Ramos (cell line): ENCODE measurements at regions not wholly inside any gene's neighbourhood (a gene's known extent, or its start where the extent isn't known, plus 50 kb on each side); places are given as distances from the start of the nearest gene placed in this dataset.

Experiments used
- in situ Hi-C: fragments of 300-500 bp; cut with MboI; formaldehyde crosslinking; loops from one replicate; pipeline ENCODE4 v1.14.3; 2022; ENCODE audit warnings: low sequenced_read_pairs; ENCODE audit not compliant: unreplicated experiment

DNA sequence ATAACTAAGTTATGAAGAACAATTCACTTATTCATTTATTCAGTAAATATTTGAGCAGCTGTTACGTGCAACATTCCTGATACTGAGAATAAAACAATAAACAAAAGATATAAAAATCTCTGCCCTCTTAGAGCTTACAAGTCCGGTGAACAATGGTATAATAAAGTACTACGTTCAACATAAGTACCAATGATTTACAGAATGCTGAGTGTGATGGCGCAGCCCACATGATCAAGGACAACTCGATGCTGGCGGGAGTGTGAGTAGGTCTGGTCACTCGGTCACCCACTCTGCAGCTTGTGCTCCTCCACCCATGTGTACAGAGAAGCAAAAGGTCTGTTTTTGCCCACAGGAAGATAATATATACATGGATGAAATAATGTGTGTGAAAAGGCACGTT is 254.3 kb downstream of the BCL11A start:
- in situ Hi-C loops, result no loop called here

DNA sequence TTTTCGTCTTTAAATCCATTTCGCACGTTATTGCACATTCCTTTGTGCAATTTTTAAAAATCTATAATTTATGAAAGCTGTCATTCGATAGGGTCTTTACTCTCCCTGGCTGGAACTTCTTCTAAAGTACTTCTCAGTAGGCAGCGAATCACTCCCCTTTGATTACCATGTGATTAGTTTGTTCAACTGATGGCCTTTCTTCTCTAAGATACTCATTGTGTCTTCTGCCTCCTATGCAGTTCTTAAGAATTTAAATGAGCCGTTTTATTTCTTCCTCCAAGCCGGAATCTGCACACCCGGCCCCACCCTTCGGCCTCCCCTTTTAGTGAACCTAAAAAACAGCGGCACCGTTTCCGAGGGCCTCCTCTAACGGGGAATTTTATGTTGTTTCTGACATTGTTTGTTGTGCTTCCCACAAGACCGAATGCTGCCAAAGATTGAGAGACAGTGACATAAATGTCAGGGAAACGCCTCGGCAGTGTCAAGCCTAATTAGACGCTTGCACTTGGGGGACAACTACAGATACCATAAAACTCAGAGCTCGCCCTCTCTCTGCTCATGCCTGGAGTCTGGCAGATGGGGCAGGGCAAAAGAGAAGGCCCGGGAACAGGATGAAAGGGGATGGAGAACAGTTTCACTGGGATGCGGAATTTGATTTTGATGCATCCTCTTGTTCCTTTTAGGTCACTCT is 255.3 kb downstream of the BCL11A start:
- in situ Hi-C loops, result no loop called here

DNA sequence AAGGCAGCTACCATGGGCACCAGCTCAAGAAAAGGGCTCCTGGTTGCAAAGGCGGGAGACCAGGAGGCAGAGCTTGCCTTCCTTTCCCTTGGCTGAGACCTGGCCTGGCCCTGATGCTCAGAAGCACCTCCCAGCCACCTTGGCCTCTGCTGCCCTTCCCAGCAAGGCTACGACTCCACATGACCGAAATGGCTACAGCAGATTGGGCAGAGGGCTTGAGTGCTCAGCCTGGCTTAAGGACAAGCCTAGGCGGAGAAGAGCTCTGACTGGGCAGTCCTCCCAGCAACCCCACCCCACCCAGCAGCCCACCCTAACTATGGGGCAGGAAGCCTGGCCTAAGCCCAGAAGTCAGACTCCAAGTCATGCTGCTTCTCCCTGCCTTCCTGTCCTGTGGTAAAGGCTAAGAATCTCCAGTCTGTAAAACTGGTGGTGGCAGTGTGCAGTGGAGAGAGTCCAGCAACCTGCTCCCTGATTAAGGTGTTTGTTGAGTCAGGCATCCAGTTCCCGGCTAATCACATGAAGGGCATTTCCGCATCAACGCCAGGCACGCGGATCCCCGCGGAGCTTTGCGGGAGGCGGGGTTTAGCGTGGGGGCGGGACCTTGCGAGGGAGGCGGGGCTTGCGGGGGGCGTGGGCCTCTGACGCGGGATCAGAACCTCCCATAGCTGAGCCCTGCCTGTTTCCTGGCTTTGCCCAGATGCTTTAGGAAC is 256.0 kb downstream of the BCL11A start:
- in situ Hi-C loops, result no loop called here

DNA sequence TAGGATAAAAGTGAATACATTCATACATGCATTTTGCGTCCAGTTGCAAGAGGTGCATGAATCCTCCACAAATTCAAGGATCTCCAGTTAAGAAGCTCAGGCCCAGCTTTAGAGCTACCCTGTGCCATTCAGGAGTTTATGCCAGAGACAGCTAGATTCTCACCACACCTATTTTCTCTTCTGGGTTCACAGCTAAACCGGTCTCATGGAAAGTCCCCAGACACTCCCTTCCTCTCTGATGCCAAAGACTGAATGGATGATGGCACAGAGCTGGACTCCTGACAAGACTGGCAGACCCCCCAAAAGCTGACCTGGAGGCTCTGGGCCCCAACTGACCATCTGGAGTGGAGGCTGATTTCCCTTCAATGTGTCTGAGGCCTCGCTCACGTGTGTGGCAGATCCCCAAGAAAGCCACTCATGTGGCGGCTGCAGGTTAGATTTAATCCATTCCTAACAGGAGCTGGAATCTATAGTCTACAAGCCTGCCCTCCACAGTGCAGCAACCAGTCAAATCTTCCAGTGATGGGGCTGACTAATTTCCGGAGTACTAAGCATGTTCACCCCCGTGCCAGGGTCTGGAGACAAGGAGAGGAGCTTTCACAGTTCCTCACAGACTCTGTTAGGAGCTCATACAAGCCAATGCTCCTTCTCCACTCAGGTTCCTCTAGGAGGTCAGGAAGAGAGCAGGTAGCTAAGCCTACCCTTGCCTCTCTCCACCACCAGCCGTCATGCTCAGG is 257.1 kb downstream of the BCL11A start:
- in situ Hi-C loops, result no loop called here

DNA sequence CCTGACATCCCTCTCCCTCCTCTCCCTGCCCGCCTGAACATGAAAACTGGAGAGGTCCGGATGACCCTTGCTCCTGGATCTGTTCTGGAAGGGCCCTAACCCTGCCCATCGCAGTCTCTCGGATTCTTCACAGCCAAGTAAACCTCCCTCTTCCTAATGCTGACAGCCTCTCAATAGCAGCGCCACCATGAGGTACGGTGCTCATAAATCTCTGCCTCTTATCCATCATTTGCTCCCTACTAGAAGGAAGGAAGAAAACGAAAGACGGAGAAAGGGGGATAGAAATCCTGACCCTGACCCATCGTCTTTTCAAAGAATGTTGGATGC is 257.9 kb downstream of the BCL11A start:
- in situ Hi-C loops, result no loop called here

DNA sequence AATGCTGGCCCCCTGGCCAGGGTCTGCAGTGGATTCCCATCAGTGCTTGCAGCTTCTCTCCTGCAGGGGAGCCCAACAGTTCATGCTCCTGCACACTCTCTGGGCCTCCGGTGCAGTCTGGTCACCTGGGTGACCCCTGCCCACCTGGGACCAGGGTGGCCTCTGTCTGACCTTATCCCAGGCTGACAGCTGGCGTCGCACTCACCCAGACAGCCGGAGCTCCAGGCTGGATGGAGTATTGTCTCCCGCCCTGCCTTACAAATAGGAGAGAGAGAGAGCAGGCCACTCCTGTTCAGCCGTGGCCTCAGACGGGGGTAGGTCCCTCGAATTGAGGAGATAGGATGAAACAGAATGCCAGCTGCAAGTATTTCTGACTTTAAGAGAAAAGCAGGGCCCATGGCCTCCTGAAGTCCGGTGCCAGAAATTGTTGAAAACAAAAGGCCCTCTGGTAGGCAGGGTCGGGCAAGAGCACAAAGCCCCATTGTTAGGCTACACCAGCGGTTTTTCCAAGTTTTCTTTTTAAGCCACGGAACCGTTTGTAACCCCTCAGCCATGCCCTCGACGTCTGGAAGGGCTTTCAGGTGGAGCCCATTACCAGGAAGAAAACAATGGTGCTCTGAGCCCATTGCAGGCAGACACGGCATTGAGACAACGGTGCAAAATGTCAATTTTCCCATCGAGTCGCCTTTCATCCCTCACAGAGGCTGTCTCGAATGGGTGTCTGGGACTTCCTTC is 258.4 kb downstream of the BCL11A start:
- in situ Hi-C loops, result no loop called here

DNA sequence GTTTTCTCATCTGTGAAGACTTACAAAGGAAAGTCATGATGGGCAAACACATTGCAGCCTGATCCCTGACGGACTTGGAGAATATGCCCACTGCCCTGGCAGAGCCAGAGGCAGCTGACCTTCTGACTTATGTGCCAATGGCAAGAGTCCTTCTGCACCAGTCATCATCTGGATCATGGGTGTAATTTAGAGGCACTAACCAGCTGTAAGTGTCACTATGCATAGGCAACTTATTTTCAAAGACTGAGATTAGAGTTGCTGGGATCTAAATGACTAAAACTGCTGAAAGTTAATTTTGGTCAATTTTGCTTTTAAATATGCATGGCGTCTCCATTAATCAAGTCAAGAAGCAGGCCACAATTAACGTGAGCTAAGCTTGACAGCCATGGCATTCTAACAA is 261.2 kb downstream of the BCL11A start:
- in situ Hi-C loops, result no loop called here

DNA sequence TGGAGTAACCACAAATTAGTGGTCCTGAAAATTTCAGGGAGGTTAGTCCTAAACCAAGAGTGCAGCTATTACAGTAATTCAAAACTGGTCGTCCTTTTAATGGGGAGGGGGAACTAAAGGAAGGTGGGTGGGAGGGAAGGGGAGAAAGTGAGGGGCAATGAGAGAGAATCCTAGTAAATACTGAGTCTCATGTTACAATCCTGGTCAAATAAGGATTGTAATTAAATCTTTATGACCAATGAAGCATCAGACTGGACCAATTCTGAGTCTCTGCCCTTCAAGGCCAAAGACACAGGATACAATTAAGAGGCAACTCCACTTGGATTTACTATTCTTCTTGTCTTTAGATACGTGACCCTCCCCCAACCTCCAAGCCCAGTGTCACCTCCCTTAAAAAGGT is 262.9 kb downstream of the BCL11A start:
- in situ Hi-C loops, result no loop called here

DNA sequence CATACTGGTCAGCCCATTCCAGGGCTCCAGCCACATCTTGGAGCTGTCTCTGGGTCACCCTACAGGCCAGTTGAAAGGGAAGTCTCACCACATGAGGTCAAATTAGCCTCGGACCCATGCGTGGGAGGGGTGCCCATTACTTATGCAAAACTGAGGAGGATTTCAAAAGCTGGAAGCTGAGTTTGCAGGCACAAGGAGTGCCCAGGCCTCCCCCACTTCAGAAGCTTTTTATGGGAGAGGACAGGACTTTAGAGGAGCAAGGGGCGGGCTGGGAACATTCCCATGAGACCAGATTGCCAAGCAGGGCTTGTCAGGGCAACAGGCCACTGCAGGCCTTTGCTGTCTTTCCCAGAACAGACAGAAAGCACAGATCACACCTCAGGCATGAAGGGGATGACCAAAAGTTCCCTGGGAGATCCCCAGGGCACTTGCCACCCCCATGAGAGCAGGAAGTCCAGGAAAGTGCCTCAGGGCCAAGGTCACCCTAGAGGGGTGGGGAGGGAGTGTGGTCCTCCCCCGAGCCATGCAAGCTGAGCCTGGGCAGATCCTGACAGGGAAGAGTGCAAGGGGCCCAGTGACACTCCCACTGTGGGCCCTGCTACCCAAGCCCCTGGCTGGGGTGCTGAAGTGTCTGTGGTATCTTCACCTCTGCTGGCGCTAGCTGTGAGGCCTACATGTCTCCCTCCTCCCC is 267.7 kb downstream of the BCL11A start:
- in situ Hi-C loops, result no loop called here

DNA sequence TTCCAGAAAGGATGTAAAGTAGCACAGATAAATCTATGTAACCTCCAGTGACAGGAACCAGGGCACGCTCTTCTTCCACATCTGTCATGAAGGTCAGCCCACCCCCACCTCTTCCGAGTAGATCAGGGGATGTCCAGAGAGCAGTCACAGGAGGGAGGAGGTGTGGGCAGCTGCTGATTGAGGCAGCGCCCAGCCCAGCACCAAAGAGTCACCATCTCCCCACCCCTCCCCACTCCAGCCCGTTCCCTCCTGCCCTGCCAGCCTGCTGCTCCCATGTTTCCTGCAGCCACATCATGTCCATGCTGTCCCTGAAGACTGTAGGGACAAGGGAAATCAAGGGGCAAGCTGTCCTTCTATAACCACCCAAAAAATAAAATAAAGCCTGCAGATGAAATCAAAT is 269.8 kb downstream of the BCL11A start:
- in situ Hi-C loops, result no loop called here

DNA sequence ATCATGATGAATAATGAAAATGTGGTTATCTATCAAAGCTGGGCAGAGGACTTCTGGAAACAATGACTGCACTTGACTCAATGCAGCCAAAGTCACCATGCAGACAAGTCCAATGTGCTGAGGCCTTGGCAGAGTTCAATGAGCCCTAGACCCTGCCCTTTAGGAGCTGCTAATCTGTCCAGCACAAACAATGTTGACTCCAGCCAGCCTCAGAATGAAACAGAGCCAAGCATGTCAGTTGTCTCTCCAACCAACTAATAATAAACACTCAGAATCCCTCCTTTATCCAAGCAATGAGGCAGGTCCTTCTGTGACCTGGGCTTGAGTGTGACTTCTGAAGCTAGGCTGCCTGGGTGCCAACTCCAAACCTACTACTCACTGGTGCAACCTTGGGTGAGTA is 270.6 kb downstream of the BCL11A start:
- in situ Hi-C loops, result no loop called here

DNA sequence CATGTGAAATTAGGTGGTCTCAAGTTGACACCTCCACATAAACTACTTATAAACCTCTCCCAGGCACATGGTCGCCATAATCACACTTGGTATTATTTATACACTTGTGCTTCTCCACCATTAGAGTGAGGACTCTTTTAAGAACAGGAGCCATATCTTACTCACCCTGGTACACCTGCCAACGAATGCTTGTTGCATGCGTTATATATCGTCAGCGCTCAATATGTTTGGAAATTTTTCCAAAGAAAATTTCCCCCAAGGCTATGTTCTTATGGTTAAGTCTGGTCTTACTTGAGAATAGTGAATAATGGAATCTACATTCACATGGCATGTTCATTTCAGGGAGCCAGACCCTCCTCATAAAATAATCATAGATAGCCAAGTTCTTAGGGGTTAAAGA is 271.7 kb downstream of the BCL11A start:
- in situ Hi-C loops, result no loop called here

DNA sequence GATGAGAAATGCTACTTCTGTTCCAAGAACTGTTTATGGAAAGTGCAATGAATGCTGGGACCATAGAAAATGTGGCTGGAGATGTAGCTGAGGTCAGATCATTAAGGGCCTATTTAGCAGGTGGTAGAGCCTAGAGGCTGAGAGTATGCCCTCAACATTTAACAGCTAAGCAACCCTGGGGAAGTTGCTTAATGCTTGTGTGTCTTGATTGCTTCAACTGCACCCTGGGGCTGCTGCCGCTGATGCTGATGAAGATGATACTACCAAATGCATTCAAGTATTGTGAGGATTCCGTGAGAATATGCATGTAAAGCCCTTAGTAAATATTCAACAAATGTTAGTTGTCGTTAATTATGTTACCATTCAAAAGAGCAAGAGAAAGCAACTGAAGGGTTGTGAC is 273.2 kb downstream of the BCL11A start:
- in situ Hi-C loops, result no loop called here

DNA sequence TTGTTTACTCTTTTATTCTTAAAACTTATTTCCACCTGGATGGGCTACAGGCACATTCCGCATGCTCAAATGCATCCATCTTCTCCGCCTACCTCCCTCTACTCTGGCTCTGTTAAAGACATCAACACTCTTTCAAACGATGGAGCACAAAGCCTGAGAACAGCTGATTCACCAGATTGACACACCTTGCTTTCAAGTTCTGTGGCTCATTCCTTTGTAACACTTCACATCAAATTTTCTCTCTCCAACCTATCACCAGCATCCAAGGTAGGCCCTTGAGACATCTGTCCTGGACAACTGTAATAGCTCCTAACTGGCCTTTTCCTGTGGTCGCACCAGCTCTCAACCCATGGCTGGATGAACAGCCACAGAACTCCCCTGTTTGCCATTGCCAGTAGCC is 274.5 kb downstream of the BCL11A start:
- in situ Hi-C loops, result no loop called here

DNA sequence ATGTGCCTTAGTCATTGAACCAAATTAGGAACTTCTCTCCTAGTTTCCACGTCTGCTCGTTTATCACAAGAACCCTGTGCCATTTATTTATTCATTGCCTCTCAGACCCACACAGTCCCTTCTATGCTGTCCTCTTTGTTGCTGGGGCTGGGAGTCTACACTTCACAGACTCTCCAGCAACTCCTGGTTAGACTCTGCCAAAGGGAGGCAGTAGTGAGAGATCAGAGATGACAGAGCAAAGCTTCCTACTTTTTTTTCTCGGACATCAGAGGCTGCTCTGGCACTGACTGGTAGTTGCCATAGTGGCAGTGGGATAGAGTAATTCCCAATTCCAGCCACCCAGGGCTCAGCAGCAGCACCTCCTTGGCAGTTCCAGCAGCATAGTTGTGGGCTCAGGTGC is 277.5 kb downstream of the BCL11A start:
- in situ Hi-C loops, result no loop called here

DNA sequence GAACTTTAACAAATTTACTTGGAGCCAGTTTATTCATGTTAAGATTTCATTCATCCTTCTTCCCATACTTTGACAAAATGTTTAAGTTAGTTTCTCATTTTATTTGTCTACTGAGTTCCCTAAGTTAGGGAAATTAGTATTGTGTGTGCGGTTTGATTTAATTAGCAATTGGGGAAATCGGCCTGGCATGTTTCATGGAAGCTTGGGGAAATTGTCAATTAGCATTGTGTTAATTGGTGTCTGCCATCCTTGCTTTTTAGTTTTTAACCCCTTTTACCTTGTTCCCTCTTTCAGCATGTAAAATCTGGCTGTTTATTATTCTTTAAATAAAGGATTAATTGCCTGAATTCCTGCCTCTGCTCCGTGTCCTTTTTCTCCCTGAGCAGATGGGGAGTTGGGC is 279.6 kb downstream of the BCL11A start:
- in situ Hi-C loops, result no loop called here

DNA sequence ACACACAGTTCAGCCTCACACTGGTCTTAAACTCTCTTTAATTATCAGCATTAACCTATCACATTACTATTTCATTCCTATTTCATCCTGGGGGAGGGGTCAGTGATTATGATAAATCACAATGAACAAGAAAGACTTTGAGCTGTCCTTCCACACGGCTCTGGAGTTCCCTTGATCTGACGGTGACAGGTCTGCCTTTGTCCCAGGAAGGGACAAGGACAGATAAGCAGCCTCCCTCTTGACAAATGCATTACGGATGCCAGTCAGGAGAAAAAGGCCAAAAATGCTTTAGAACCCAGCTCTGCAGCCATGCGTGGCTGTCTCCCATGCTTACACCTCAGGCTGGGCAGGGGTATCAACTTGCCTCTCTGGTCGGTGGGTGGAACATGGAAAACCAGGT is 281.7 kb downstream of the BCL11A start:
- in situ Hi-C loops, result no loop called here

DNA sequence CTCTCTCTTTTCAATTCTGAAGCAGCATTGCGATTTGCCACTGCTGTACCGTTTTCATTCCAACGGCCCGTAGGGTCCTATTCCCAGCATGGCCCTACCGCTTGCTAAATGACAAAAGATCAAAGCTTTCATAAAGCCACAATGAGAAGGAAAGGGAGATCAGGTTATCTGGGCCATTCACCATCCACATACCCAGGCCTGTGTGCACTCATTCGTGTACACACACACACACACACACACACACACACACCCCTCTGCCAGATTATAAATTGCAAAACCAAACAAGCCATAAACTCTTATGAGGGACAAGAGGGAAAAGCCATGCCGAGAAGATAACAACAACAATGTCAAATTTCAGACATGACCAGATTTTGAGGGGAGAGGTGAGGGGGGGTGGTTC is 282.3 kb downstream of the BCL11A start:
- in situ Hi-C loops, result no loop called here

DNA sequence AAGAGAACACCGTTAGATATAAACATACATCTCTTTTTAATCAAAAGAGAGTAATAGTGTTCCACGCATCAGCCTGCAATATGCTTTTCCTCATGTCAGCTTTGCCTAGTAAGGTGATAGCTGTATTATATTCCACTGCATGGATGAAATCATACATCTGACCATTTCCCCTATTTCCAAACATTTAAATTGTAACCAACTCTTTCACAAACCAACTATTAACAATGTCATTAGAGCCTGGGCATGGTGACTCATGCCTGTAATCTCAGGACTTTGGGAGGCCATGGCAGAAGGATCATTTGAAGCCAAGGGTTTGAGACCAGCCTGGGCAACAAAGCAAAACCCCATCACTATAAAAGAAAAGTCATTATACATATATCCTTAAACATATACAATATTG is 284.8 kb downstream of the BCL11A start:
- in situ Hi-C loops, result no loop called here

DNA sequence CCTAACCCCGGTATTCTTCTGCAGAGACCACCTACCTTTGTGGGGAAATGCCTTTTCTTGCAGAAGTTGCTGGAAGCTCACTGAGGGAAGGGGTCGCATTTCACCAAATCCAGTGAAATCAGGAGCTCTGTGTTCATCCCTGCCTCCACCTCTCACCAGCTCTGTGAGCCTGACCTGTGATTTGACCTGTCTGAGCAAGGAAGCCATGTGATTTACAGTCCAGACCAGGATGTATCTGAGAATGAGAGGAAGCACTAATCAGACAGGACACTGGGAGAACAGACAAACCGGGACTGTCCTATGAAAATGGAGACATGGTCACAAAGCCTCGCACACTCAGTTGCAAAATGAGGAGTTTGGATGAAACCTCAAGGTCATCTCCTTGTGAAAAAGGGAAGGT is 285.4 kb downstream of the BCL11A start:
- in situ Hi-C loops, result no loop called here
